SU-DHL-6 (cell line): ENCODE measurements at regions not wholly inside any gene's neighbourhood (a gene's known extent, or its start where the extent isn't known, plus 50 kb on each side); places are given as distances from the start of the nearest gene placed in this dataset.

Experiments used
- H2AFZ ChIP-seq: fragments of 200-600 bp; sonication (generic); 2 replicates; pipeline ENCODE4 v1.6.1; 2014; ENCODE audit warnings: low read depth, mild to moderate bottlenecking, moderate library complexity, mixed read lengths, antibody characterized with exemption, low read length; ENCODE audit not compliant: severe bottlenecking
- H3F3A ChIP-seq: fragments of 200-600 bp; shearing (Covaris generic); 2 replicates; pipeline ENCODE4 v1.6.0; 2016; ENCODE audit warnings: antibody characterized with exemption, mild to moderate bottlenecking; ENCODE audit not compliant: insufficient read depth
- H3K27ac ChIP-seq: fragments of 200-600 bp; sonication (generic); 2 replicates; pipeline ENCODE4 v1.5.1; 2016; ENCODE audit warnings: low read depth, mild to moderate bottlenecking, low read length, moderate library complexity, mixed read lengths
- H3K27me3 ChIP-seq: fragments of 200-600 bp; sonication (generic), shearing (Covaris generic); 2 replicates; pipeline ENCODE4 v1.6.0; 2014; ENCODE audit warnings: mild to moderate bottlenecking, low read length
- H3K36me3 ChIP-seq: fragments of 200-600 bp; sonication (generic); 2 replicates; pipeline ENCODE4 v1.6.1; 2014; ENCODE audit warnings: mild to moderate bottlenecking, low read length, mixed read lengths
- H3K4me2 ChIP-seq: fragments of 300-600, 200-600 bp; shearing (Covaris generic), sonication (generic); 2 replicates; pipeline ENCODE4 v1.6.0; 2014; ENCODE audit warnings: low read length, low read depth, mild to moderate bottlenecking; ENCODE audit not compliant: poor library complexity, severe bottlenecking
- H3K4me3 ChIP-seq: fragments of 200-600 bp; sonication (generic); 2 replicates; pipeline ENCODE4 v1.5.1; 2014; ENCODE audit warnings: antibody characterized with exemption, low read length, mild to moderate bottlenecking, mixed read lengths; ENCODE audit not compliant: insufficient read depth, poor library complexity, severe bottlenecking
- H3K79me2 ChIP-seq: fragments of 200-600 bp; sonication (generic); 2 replicates; pipeline ENCODE4 v1.6.1; 2014; ENCODE audit warnings: mild to moderate bottlenecking, low read length, moderate library complexity; ENCODE audit not compliant: insufficient read depth
- H3K9ac ChIP-seq: fragments of 200-600 bp; sonication (generic); 2 replicates; pipeline ENCODE4 v1.7.0; 2014; ENCODE audit warnings: mild to moderate bottlenecking, low read length
- H3K9me2 ChIP-seq: fragments of 200-600 bp; sonication (generic); replicated peaks from 2 replicates; pipeline ENCODE4 v1.6.1; 2014; ENCODE audit warnings: low read length; ENCODE audit not compliant: insufficient read depth
- H3K9me3 ChIP-seq: fragments of 200-600 bp; sonication (generic); 2 replicates; pipeline ENCODE4 v1.6.1; 2014; ENCODE audit warnings: low read length, mixed read lengths; ENCODE audit not compliant: insufficient read depth
- H4K20me1 ChIP-seq: fragments of 200-600 bp; sonication (generic); 2 replicates; pipeline ENCODE4 v1.6.1; 2014; ENCODE audit warnings: low read depth, mild to moderate bottlenecking, antibody characterized with exemption, low read length, moderate library complexity, mixed read lengths
- CTCF ChIP-seq: fragments of 200-600 bp; sonication (generic); IDR thresholded peaks from one replicate; pipeline ENCODE4 v1.5.1; 2017; ENCODE audit warnings: antibody characterized with exemption, mild to moderate bottlenecking, low read length, moderate library complexity; ENCODE audit not compliant: insufficient read depth, poor library complexity, severe bottlenecking
- EZH2phosphoT487 ChIP-seq: fragments of 200-600 bp; sonication (generic), shearing (Covaris generic); conservative IDR thresholded peaks from 2 replicates; pipeline ENCODE4 v1.6.1; 2018; ENCODE audit warnings: mild to moderate bottlenecking, antibody characterized with exemption, low read length, moderate library complexity, mixed read lengths

- Histone ChIP-seq H3K4me2 (no peak overlapping the region), H3K4me3 (no peak overlapping the region), H3K27ac (no peak overlapping the region), H2AFZ (no peak overlapping the region), H3K9me3 (no peaks in the 10 kb centered on the region), H4K20me1 (no peaks in the 10 kb centered on the region), H3K79me2 (no peaks in the 10 kb centered on the region), H3F3A (no peaks in the 10 kb centered on the region), H3K9ac (no peak overlapping the region), H3K36me3 (no peaks in the 10 kb centered on the region), H3K27me3 (no peaks in the 10 kb centered on the region), H3K9me2 (no peaks in the 10 kb centered on the region)
- TF ChIP-seq CTCF, result no peak
- TF ChIP-seq EZH2phosphoT487, result no peak
Measured at GRCh38 chr13:26927511-26927910, 166.9 kb upstream of the GPR12 start.

- TF ChIP-seq CTCF (no peak), EZH2phosphoT487 (no peak)
- Histone ChIP-seq H3K79me2 (no peaks in the 10 kb centered on the region), H3K9me2 (no peaks in the 10 kb centered on the region), H3K27me3 (no peaks in the 10 kb centered on the region), H4K20me1 (no peaks in the 10 kb centered on the region), H2AFZ (no peak overlapping the region), H3K9me3 (no peaks in the 10 kb centered on the region), H3K4me3 (no peak overlapping the region), H3K27ac (no peak overlapping the region), H3K4me2 (no peak overlapping the region), H3K9ac (no peak overlapping the region), H3F3A (no peaks in the 10 kb centered on the region), H3K36me3 (no peaks in the 10 kb centered on the region)
Measured at GRCh38 chr13:26926371-26926770, 165.8 kb upstream of the GPR12 start.

DNA sequence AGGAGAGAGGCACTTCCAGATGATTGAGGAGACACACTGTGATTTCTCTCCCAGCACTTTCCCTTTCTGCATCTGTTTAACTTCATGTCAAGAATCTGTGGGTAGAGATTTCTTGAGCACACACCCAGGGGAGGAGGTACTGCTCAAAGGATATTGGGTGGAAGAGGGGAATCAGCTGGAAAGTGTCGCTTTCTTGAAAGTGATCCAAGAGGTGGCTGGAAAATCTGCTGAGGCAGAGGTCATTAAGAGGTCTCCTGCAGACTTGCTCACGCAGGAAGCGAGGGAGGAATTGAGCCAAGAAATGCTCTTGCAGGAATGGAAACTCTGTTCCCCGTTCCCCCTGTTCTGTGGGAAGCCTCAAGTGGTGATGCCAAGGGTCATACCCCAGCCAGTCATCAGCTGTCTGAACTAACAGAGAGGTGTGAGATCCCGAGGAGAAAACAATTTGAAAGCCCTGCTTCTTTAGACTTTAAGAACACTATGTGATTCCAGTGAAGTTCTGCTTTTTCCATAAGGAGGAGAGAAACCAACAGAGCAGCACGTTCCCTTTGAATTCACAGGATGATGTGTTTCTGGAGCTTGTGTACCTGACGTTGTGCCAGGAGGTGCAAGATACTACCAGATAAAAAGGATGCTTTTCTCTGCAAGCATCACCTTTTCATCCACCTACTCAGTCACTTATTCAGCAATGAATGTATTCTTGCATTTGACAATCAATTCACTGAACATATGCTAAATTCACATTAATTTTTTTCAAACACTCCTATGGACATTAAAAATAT, 163.4 kb upstream of the GPR12 start:
- H3K9ac ChIP-seq, result no peak overlapping the region
- H3F3A ChIP-seq, result no peaks in the 10 kb centered on the region
- H3K27ac ChIP-seq, result no peak overlapping the region
- H3K9me3 ChIP-seq, result no peaks in the 10 kb centered on the region
- H3K9me2 ChIP-seq, result no peaks in the 10 kb centered on the region
- H3K4me3 ChIP-seq, result no peak overlapping the region
- H3K36me3 ChIP-seq, result no peaks in the 10 kb centered on the region
- no peaks in the 10 kb centered on the region for H3K79me2 ChIP-seq
- no peak overlapping the region for H3K4me2 ChIP-seq
- no peaks in the 10 kb centered on the region for H3K27me3 ChIP-seq
- no peak overlapping the region for H2AFZ ChIP-seq
- no peaks in the 10 kb centered on the region for H4K20me1 ChIP-seq
- no peak for TF ChIP-seq EZH2phosphoT487
- no peak for TF ChIP-seq CTCF
